ENCODE measurements at regions not wholly inside any gene's neighbourhood (a gene's known extent, or its start where the extent isn't known, plus 50 kb on each side); places are given as distances from the start of the nearest gene placed in this dataset.
A peak's percentile ranks its signal among the peaks of the same experiment; 100 is the strongest.
"Not testable (repeated sequence)": the region's sequence is repeated elsewhere in the genome, so short reads cannot be mapped to it uniquely, and the experiment has no call there.

DNA sequence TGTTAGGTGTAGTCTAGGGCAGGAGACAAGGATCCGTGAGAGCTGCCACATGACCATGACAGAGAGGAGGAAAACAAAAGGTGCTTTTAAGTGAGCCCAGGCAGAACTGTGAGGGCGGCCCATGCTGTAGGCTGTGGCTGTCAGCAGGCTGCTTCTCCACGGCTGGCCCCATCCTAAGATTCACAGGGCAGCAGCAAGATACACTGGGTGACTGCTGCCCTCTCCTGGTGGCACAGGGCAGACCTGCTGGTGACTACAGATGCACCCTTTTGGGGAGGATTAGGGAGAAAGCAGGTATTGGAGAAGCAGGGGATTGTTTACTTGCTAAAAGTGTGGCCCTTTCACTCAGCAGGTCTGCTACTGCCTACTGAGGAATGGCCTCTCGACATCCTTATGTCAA lies 112.2 kb upstream of the CCZ1B start:
- DNase-seq (ENCODE audit: low read depth) = not testable (repeated sequence)

DNA sequence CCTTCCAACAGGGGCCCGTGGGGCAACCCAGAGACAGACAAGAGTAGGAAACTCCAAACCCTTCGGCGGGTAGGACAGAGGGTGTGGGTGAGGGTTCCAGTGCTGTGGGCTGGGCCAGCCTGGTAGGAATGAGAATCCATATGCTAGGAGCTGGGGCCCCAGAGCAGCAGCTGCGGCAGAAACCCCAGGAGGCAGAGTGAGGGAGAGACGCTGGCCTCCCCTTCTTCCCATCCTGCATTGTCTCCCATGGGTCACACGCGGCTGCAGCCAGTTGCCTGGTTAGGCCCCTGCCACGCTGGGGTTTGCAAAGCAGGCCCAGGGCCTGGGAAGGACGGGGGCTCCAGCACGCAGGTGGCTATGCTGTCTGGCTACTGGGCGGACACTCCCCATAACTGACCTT lies 113.1 kb upstream of the CCZ1B start:
- DNase-seq (ENCODE audit: low read depth) = not testable (repeated sequence)

DNA sequence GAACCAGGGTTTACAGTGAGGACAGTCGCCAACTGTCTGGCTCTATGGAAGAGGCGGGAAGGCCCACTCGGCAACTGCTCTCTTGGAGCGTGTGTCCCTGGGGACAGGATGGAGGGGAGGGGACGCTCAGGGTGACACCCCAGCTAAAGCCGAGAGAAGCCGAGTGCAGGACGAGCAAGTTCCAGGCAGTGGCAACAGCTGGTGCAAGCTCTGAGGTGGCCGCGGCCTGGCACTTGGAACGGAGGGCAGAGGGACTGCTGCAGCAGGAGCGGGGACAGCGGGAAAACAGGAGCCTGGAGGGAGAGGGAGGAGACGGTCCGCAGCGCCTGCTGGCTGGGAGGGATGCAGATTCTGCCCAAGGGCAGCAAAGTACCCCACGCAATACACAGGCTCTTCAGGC lies 113.8 kb upstream of the CCZ1B start:
- DNase-seq (ENCODE audit: low read depth) = not testable (repeated sequence)

DNA sequence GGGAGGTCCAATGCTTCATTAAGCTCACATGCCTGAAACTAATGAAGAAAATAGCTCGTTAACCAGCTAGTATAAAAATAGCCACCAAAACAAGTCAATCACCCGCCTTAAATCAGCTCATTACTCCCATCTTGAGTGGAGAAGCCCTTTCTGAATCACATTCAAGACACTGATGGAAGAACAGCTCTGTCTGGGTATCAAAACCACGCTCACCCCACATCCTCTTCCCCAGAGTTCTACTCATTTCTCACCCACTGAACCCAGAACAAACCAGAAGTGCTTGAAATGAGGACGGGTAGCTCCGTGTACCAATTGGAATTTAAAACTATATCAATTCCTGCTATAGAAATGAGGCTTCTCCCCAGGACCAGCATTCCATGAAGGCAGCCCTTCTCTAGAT lies 120.8 kb upstream of the CCZ1B start:
- not testable (repeated sequence) for DNase-seq (ENCODE audit: low read depth)

DNA sequence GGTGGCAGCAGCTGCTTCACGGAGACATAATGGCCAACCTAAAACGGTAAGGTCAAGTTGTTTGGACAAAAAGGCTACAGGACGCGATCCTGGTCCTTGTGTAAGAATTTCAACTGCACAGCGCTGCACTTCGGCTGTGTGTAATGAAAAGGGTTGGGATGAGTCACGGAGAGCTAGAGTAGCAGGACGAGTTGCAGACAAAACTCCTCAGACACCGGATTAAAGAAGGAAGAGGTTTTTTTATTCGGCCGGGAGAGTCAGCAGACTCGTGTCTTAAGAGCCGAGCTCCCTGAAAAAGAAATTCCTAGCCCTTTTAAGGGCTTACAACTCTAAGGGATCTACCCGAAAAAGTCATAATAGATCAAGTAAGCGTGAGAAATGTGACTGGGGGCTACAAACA lies 124.2 kb upstream of the CCZ1B start:
- not testable (repeated sequence) for DNase-seq (ENCODE audit: low read depth)

DNA sequence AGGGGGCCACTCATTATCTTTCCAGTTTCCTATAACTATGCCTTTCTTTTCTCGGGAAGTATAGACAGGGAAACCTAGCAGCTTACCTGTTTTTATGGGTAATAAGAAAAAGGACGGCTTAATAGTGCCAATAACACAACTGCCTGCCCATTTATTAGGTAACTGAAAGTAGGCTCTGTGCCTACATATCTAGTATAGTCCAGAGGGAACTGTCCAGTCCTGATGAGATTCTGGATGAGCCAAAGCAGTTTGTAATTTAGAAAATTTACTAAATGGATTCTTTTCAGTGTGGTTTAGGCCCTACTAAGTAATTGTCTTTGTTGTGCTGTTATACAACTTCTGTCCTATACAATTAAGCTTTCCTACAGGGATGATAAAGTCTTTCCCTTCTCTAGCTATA lies 125.5 kb upstream of the CCZ1B start:
- not testable (repeated sequence) for DNase-seq (ENCODE audit: low read depth)

DNA sequence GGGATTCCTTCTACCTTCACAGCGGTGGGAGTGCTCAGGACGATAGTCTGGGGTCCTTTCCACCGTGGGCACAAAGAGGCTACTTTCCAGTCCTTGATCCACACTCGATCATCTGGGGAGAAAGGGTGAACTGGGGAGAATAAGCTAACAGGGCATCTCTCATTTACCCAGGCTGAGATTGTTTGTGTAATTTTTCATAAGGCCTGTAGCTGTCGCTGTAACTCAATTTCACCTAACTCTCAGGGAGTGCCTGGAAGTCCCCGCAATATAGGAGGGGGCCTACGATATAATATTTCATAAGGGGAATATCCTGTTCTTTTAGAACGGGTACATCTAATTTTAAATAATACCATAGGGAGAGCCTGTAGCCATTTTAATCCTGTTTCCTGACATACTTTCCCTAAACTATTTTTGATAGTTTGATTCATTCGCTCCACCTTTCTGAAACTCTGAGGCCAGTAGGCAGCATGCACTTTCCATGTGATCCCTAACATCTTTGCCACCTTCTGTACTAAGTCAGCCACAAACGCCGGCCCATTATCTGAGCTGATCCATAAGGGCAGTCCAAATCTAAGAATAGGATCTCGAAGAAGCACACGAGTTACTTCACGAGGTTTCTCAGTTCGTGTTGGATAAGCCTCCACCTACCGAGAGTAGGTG lies 127.2 kb upstream of the CCZ1B start:
- not testable (repeated sequence) for DNase-seq (ENCODE audit: low read depth)

DNA sequence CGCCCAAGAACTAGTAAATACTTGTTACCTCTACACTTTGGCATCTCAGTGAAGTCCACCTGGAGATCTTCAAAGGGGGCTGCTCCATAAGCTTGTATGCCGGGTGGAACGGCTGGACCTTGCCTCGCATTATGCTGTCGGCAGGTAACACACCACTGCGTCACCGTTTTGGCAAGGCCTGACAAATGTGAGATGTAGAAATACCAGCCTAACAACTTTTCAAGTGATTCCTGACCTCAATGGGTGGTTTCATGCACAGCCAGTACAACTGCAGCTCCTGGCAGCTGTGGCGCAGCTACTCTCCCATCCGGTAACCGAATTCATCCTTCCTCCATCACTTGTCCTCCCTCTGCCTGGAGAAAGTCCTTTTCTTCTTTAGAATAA lies 127.7 kb upstream of the CCZ1B start:
- DNase-seq (ENCODE audit: low read depth) = not testable (repeated sequence)

DNA sequence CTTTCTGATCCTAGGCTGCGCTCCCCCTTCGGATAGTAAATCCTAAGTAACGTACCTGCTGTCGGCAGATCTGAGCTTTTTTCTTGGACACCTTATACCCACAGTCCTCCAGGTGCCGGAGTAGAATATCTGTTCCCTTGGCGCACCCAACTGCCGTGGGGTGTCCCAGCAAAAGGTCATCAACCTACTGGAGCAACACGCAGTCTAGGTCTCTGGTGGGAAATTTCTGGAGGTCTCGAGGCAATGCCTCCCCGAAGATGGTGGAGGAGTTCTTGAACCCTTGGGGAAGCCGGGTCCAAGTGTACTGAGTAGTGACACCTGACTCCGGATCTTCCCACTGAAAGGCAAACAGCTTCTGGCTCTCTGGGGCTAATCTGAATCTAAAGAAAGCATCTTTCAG lies 129.3 kb upstream of the CCZ1B start:
- DNase-seq (ENCODE audit: low read depth) = not testable (repeated sequence)

DNA sequence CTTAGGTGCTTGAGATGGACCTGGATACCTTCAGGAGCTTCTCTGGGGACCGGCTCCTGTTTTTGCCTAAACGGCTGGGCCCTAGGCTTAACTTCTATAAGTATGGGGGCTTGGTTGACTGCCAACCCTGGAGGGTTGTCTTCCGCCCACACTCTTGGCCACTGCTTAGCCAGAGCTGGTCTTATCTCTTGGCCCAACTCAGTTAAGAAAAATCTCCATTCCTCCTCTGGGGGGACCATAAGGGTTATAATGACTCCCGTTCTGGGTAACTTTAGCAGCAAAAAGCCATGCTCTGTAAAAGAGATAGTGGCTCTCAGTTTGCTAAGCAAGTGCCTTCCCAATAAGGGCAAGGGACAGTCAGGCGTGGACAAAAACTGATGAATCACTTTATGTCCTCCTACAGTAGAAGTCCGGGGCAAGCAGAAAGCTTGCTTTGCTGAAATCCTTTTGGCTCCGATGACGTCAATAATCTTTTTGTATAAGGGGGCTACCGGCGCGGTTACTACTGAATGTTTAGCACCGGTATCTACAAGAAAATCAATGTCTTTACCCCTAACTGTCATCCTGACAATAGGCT lies 130.0 kb upstream of the CCZ1B start:
- DNase-seq (ENCODE audit: low read depth) = not testable (repeated sequence)

DNA sequence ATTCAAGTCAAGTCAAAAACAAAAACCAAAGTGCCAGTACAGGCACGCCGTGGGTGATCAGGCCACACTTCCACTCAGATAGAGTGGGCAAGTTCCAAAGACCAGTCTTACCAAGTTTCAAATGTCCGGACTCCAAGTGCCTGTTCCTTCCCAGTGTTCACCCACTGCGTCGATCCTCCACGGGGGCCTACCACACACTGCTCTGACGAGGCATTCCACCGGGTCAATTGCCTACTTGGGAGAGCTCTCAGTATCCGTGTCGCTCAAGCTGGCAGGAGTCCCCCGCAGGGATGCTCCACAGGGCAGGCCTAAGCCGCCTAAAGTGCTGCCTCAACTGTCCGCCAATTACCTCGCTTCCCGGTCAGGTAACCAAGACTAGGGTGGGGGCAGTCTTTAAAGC lies 132.3 kb upstream of the CCZ1B start:
- not testable (repeated sequence) for DNase-seq (ENCODE audit: low read depth)

DNA sequence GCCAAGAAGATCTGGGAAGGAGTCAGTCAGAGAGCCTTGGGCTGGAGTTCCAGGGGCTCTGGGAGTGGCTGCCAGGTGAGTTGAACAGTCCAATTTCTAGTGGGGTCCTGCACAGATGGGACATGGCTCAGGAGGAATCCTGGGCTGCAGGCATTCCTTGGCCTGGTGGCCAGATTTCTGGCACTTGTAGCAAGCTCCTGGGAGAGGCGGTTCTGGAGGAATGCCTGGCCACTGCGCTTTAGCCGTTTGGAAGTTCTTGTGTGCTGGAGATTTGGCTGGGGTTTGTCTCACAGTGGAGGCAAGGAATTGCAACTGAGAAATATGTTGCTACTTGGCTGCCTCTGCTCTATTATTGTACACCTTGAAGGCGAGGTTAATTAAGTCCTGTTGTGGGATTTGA lies 133.9 kb upstream of the CCZ1B start:
- not testable (repeated sequence) for DNase-seq (ENCODE audit: low read depth)

DNA sequence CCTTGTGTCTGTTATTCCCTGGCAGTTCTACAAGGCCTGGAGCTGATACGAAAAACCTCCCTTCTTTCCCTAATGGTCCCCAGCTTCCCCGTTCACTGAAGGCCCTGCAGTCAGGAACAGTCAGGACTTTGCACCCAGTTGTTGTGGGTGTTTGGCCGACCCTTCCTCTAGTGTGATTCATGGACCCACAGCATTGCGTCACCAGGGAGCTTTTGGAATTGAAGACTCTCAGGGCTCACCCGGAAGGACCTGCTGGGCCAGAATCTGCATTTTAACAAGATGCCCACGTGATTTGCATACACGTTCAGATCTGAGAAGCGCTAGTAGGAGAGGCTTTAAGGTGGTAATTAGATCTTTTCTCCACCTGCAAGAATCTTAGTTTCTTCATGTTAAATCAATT lies 136.8 kb upstream of the CCZ1B start:
- not testable (repeated sequence) for DNase-seq (ENCODE audit: low read depth)

DNA sequence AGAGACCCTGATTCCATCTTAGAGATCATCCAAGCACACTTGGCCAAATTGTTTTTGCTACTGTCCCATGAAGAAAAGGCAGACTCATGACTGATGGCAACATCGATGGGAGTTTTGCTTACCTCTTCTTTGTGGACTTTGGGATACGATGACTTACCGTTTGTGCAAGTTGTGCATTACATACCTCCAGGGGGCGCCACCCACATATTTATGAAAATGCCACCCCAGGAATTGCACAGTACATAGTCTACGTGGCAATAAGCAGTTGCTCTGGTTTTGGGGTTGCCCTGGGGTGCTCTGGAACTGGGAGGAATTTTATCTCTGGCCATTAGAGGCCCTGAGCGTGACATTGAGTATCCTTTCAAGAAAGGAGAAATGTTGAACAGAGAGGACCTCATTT lies 139.0 kb upstream of the CCZ1B start:
- DNase-seq (ENCODE audit: low read depth) = peak; percentile 30

DNA sequence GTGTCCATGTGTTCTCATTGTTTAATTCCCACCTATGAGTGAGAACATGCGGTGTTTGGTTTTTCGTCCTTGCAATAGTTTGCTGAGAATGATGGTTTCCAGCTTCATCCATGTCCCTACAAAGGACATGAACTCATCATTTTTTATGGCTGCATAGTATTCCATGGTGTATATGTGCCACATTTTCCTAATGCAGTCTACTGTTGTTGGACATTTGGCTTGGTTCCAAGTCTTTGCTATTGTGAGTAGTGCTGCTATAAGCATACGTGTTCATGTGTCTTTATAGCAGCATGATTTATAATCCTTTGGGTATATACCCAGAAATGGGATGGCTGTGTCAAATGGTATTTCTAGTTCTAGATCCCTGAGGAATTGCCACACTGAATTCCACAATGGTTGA lies 144.1 kb upstream of the CCZ1B start:
- not testable (repeated sequence) for DNase-seq (ENCODE audit: low read depth)

DNA sequence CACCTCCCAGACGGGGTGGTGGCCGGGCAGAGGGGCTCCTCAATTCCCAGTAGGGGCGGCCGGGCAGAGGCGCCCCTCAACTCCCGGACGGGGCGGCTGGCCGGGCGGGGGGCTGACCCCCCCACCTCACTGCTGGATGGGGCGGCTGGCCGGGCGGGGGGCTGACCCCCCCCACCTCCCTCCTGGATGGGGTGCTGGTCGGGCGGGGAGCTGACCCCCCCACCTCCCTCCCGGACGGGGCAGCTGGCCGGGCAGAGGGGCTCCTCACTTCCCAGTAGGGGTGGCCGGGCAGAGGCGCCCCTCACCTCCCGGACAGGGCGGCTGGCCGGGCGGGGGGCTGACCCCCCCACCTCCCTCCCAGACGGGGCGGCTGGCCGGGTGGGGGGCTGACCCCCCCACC lies 148.8 kb upstream of the CCZ1B start:
- DNase-seq (ENCODE audit: low read depth) = not testable (repeated sequence)

DNA sequence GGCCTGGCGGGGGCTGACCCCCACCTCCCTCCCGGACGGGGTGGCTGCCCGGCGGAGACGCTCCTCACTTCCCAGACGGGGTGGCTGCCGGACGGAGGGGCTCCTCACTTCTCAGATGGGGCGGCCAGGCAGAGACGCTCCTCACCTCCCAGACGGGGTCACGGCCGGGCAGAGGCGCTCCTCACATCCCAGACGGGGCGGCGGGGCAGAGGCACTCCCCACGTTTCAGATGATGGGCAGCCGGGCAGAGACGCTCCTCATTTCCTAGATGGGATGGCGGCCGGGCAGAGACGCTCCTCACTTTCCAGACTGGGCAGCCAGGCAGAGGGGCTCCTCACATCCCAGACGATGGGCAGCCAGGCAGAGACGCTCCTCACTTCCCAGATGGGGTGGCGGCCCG lies 149.3 kb upstream of the CCZ1B start:
- not testable (repeated sequence) for DNase-seq (ENCODE audit: low read depth)

DNA sequence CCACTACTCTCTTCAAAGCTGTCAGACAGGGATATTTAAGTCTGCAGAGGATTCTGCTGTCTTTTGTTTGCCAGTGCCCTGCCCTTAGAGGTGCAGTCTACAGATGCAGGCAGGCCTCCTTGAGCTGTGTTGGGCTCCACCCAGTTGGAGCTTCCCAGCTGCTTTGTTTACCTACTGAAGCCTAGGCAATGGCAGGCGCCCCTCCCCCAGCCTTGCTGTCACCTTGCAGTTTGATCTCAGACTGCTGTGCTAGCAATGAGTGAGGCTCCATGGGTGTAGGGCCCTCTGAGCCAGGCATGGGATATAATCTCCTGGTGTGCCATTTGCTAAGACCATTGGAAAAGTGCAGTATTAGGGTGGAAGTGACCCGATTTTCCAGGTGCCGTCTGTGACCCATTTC lies 151.3 kb upstream of the CCZ1B start:
- DNase-seq (ENCODE audit: low read depth) = not testable (repeated sequence)

DNA sequence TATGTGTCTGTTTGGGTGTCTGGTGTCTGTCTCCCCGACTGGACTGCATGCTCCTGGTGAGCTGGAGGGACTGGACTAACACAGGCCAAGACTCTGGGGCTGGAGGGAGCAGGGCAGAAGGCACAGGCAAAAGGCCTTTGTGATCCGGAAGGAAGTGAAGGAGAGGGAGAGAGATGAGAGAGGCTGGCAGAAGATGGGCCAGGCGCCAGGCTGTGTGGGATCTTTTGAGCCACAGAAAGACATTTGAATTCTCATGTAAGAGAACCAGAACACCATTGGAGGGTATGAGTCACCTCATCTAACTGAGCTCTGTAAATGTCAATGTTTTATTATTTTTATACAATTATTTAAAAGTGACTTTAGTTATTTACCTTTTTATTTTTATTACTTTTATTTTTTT lies 152.3 kb upstream of the CCZ1B start:
- not testable (repeated sequence) for DNase-seq (ENCODE audit: low read depth)

DNA sequence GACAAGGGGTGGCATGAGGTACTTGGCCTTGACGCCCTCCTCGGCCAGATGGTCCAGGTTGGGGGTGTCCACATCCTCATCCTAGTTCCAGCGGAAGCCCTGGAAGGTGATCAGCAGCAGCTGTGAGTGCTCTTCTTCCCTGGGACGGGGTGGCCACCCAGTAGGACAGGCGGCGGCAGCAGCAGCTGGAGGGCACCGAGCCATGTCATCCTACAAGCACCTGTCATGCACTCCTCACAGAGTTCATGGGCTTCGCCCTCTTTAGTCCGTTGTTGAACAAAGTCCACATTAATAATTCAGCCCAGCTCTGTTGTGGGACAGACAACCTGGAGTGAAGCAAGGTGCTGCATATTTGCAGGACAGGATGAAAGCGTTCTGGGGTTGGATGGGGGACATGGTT lies 153.4 kb upstream of the CCZ1B start:
- not testable (repeated sequence) for DNase-seq (ENCODE audit: low read depth)

DNA sequence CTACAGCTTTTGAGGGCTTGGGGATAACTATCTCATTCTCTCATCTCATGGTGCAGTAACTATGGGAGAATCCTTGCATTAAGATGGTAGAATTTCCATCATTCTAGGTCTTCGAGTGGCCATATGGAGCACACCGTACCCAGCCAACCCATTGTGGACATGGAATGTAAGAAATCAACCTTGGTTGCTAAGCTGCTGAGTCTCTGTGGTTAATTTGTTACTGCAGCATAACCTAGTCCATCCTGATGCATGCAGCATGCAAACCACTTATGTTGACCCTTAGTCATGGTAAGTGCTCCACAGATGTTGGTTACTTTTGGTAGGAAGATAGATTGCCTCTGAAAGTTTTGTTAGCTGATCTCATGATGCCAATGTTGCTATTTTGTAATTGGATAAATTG lies 156.3 kb upstream of the CCZ1B start:
- not testable (repeated sequence) for DNase-seq (ENCODE audit: low read depth)

DNA sequence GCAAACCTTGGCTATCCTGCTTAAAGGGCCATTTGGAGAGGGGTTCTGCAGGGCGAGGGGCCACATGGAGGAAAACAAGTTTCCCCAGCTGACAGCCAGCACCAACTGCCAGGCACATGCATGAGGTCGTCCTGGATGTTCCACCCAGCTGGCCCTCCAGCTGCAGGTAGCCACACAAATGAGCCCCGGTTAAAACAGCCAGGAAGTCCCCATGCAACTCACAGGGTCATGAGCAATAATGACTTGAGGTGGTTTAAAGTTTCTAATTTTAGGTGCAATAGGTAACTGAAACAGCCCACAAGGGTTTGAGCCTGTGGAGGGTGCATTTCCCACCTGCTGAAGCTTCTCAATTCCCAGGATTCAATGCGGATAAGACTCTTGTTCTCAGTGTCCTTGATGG lies 160.8 kb upstream of the CCZ1B start:
- not testable (repeated sequence) for DNase-seq (ENCODE audit: low read depth)

DNA sequence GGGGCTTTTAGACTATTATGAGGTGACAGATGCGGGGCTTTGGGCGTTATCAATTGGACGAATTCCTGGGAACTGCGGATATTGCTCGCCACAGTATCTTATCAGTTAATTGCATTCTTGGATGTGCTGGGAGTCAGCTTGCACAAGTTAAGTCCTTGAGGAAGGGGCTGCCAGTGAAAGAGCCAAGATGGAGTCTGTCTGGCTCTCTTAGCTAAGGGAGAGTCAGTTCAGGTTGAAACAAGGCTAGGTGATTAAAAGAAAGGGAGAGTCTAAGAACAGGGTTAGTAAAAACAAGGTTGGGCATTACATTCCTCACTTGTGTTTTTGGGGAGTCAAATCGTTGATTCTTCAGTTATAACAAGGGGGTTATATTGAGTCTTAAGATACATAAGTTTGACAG lies 162.5 kb upstream of the CCZ1B start:
- DNase-seq (ENCODE audit: low read depth) = not testable (repeated sequence)

DNA sequence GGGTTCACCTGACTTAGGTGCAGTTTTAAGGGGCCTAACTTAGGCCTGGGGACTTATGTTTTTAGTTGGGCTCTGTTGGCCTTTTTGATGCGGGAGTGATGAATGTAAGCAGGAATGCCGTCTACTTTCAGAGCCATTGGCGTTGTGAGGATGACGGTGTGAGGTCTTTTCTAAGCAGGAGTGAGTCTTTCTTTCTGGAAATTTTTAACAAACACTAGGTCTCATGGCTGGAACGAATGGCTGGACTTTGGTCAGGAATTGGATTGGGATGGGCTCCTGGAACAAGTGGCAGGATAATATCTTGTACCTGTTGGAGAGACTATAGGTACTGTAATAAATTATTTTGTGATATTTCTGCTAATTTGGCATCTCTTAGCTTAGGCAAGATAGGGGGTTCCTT lies 163.9 kb upstream of the CCZ1B start:
- DNase-seq (ENCODE audit: low read depth) = not testable (repeated sequence)
